ENCODE measurements at regions not wholly inside any gene's neighbourhood (a gene's known extent, or its start where the extent isn't known, plus 50 kb on each side); places are given as distances from the start of the nearest gene placed in this dataset.

DNA sequence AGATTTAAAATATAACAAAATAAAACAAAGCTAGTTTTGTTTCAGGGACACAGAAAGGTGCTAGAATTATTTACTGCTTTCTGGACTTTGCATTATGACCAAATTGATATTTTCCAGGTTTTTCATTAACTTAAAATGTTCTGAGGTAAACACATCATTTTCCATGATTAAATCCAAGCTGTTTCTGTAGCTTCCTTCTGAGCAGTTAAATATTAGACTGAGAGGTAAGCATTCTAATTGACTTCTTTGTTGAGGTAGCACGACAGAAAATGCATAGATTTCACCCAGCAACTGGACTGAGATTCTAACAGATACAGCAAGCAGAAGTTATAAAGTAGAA lies 98.3 kb downstream of the BMP4 start:
- TF ChIP-seq, protein P1, sequence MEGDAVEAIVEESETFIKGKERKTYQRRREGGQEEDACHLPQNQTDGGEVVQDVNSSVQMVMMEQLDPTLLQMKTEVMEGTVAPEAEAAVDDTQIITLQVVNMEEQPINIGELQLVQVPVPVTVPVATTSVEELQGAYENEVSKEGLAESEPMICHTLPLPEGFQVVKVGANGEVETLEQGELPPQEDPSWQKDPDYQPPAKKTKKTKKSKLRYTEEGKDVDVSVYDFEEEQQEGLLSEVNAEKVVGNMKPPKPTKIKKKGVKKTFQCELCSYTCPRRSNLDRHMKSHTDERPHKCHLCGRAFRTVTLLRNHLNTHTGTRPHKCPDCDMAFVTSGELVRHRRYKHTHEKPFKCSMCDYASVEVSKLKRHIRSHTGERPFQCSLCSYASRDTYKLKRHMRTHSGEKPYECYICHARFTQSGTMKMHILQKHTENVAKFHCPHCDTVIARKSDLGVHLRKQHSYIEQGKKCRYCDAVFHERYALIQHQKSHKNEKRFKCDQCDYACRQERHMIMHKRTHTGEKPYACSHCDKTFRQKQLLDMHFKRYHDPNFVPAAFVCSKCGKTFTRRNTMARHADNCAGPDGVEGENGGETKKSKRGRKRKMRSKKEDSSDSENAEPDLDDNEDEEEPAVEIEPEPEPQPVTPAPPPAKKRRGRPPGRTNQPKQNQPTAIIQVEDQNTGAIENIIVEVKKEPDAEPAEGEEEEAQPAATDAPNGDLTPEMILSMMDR (IDR thresholded peaks at IDR 0.05): no peak
- TF ChIP-seq SMC3 (IDR thresholded peaks at IDR 0.05; ENCODE audit: low read depth, low read length) (no peak), CHD2 (IDR thresholded peaks at IDR 0.05; ENCODE audit: low read length, partially characterized antibody) (no peak), EP300 (IDR thresholded peaks at IDR 0.05; ENCODE audit: borderline replicate concordance in 1 of 2, low read depth in 1 of 2, low read length in 1 of 2) (no peak), YY1 (IDR thresholded peaks at IDR 0.05; ENCODE audit: low read depth) (no peak)
- TF ChIP-seq, protein P2, sequence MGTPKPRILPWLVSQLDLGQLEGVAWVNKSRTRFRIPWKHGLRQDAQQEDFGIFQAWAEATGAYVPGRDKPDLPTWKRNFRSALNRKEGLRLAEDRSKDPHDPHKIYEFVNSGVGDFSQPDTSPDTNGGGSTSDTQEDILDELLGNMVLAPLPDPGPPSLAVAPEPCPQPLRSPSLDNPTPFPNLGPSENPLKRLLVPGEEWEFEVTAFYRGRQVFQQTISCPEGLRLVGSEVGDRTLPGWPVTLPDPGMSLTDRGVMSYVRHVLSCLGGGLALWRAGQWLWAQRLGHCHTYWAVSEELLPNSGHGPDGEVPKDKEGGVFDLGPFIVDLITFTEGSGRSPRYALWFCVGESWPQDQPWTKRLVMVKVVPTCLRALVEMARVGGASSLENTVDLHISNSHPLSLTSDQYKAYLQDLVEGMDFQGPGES (IDR thresholded peaks at IDR 0.05; ENCODE audit: low read depth, low read length): no peak
- TF ChIP-seq, protein P3, sequence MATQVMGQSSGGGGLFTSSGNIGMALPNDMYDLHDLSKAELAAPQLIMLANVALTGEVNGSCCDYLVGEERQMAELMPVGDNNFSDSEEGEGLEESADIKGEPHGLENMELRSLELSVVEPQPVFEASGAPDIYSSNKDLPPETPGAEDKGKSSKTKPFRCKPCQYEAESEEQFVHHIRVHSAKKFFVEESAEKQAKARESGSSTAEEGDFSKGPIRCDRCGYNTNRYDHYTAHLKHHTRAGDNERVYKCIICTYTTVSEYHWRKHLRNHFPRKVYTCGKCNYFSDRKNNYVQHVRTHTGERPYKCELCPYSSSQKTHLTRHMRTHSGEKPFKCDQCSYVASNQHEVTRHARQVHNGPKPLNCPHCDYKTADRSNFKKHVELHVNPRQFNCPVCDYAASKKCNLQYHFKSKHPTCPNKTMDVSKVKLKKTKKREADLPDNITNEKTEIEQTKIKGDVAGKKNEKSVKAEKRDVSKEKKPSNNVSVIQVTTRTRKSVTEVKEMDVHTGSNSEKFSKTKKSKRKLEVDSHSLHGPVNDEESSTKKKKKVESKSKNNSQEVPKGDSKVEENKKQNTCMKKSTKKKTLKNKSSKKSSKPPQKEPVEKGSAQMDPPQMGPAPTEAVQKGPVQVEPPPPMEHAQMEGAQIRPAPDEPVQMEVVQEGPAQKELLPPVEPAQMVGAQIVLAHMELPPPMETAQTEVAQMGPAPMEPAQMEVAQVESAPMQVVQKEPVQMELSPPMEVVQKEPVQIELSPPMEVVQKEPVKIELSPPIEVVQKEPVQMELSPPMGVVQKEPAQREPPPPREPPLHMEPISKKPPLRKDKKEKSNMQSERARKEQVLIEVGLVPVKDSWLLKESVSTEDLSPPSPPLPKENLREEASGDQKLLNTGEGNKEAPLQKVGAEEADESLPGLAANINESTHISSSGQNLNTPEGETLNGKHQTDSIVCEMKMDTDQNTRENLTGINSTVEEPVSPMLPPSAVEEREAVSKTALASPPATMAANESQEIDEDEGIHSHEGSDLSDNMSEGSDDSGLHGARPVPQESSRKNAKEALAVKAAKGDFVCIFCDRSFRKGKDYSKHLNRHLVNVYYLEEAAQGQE (IDR thresholded peaks at IDR 0.05; ENCODE audit: low read depth, low read length): no peak
